Epithelial cell of proximal tubule (primary cell): ENCODE measurements at regions not wholly inside any gene's neighbourhood (a gene's known extent, or its start where the extent isn't known, plus 50 kb on each side); places are given as distances from the start of the nearest gene placed in this dataset.
"Not testable (repeated sequence)": the region's sequence is repeated elsewhere in the genome, so short reads cannot be mapped to it uniquely, and the experiment has no call there.

Experiments used
- DNase-seq: peaks from one replicate; pipeline ENCODE4 v3.0.0-alpha.2; 2011; ENCODE audit warnings: low read depth
- H3K4me3 ChIP-seq: 2 replicates; pipeline ENCODE4 v1.5.1; 2011; ENCODE audit warnings: low read depth, mild to moderate bottlenecking, low read length
- TF ChIP-seq, protein P1 (sequence below): conservative IDR thresholded peaks from 2 replicates; pipeline ENCODE4 v1.5.1; 2012; ENCODE audit warnings: low read depth, mild to moderate bottlenecking, low read length

DNA sequence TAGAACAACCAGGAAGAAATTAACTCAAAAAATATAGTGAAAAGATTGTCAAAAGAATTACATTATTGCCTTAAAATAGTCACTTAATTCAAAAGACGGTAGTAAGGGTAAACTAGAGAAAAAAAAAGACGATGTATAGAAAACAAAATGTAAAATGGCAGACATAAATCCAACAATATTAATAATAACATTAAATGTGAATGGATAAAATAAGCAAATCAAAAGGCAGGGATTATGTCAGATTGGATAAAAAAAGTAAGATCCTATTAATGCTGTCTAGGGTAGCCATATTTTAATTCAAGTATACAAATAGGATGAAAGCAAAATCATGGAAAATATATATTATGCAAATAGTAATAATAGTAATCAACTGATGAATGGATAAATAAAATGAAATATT, 134.0 kb upstream of the ADCY2 start:
- TF ChIP-seq, protein P1, sequence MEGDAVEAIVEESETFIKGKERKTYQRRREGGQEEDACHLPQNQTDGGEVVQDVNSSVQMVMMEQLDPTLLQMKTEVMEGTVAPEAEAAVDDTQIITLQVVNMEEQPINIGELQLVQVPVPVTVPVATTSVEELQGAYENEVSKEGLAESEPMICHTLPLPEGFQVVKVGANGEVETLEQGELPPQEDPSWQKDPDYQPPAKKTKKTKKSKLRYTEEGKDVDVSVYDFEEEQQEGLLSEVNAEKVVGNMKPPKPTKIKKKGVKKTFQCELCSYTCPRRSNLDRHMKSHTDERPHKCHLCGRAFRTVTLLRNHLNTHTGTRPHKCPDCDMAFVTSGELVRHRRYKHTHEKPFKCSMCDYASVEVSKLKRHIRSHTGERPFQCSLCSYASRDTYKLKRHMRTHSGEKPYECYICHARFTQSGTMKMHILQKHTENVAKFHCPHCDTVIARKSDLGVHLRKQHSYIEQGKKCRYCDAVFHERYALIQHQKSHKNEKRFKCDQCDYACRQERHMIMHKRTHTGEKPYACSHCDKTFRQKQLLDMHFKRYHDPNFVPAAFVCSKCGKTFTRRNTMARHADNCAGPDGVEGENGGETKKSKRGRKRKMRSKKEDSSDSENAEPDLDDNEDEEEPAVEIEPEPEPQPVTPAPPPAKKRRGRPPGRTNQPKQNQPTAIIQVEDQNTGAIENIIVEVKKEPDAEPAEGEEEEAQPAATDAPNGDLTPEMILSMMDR = no peak
- DNase-seq = no peak

DNA sequence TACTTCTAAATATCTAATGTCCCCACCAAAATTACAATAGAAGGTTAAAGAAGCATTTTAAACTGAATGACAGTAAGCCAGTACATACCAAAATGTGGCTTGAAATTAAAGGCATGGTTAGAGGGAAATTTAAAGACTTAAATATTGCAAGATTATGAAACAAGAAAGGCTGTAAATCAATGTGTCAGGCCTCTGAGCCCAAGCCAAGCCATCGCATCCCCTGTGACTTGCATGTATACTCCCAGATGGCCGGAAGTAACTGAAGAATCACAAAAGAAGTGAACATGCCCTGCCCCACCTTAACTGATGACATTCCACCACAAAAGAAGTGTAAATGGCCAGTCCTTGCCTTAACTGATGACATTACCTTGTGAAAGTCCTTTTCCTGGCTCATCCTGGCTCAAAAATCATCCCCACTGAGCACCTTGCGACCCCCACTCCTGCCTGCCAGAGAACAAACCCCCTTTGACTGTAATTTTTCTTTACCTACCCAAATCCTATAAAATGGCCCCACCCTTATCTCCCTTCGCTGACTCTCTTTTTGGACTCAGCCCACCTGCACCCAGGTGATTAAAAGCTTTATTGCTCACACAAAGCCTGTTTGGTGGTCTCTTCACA, 132.4 kb upstream of the ADCY2 start:
- not testable (repeated sequence) for DNase-seq, H3K4me3 ChIP-seq

More for the DNA sequence above, 134.0 kb upstream of the ADCY2 start:
- no peak overlapping the region for H3K4me3 ChIP-seq

- not testable (repeated sequence) for H3K4me3 ChIP-seq, DNase-seq
Observed at GRCh38 chr5:7265776-7266175, 130.2 kb upstream of the ADCY2 start.

GRCh38 chr5:7268722-7269121, 127.2 kb upstream of the ADCY2 start:
- H3K4me3 ChIP-seq, DNase-seq: not testable (repeated sequence)

DNA sequence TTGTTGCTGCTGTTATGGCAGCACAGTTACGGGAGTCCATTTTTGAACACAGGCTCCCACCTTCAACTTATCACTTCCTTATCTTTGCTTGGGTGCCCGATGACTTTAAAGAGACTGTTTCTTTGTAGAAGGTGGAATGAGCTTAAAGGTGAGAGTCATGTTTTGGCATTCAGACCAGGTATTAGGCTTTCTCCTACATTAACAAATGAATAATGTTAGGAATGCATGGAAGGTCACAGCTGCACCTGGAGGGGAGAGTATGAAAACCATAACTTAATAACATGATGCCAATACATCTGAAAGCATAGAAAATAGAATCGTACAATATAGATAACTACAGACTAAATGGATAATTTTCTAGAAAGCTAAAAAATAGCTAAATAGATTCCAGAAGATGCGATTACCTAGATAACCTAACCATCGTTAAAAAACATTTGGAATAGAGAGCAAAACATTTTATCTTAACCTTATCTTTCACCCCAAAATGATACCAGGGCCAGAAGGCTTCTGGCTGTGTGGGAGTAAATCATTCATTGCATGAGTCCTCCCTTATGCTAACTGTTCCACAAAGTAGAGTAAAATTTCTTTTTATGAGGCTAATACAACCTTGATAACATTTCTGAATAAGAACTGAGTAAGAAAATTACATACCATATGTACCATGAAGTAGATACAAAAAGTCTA, 126.2 kb upstream of the ADCY2 start:
- no peak for DNase-seq
- TF ChIP-seq, protein P1 = no peak

GRCh38 chr5:7271435-7272084, 124.4 kb upstream of the ADCY2 start:
- no peak for DNase-seq
- no peak overlapping the region for H3K4me3 ChIP-seq
- TF ChIP-seq, protein P1 = no peak

More for the DNA sequence above, 126.2 kb upstream of the ADCY2 start:
- no peak overlapping the region for H3K4me3 ChIP-seq

DNA sequence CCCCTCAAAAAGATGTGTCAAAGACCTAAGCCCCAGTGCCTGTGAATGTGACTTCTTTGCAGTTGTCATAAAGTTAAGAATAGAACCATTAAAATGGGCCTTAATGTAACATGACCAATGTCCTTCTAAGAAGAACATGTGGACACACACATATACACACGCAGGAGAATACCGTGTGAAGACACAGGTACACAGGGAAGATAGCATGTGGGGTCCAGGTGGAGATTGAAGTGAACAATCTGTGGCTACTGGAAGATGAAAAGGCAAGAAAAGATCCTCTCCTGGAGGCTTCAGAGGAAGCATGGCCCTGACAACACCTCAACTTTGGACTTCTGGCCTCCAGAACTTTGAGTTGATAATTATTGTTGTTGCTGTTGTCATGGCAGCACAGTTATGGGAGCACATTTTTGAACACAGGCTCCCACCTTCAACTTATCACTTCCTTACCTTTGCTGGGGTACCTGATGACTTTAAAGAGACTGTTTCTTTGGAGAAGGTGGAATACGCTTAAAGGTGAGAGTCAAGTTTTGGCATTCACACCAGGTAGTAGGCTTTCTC, 123.5 kb upstream of the ADCY2 start:
- H3K4me3 ChIP-seq = no peak overlapping the region
- no peak for DNase-seq
- TF ChIP-seq, protein P1 = no peak

DNA sequence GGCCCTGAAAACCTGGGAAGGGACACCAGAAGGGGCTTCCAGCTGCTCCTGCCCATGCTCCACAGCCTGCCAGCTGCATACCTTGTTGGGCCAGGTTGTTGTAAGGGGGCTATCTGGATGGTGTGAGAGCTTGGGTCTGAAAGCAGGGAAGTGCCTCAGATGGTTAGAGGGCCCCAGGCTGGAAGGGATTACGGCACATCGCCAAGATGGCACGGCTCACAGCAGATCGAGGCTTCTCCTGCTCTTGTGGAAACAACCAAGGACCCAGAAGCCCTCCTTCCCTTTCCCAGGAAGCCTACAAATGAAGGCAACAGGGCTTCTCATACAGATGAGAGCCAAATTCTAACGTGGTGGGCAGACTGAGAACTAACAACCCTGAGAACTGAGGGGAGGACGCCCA, 121.7 kb upstream of the ADCY2 start:
- no peak for DNase-seq
- H3K4me3 ChIP-seq = no peak overlapping the region
- TF ChIP-seq, protein P1 = no peak

DNA sequence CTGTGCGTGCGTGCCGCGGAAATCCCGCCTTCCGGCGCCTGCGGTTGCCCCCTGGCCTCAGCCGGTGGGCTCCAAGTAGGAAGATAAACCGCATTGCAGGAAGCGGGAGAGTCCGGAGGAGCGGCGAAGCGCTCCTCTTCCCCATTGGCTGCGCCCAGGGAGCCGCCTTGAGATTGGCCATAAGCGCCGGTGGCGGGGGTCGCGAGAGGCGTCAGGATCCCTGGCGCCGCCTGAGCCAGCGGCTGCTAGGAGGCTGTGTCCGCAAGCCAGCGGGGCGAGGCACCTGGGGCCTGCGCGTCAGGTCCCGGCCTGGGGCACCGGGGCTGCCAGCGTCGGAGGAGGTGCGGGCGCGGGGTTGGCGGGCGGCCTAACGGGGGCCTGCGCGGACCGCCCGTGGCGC, 106.3 kb upstream of the ADCY2 start:
- H3K4me3 ChIP-seq, DNase-seq: not testable (repeated sequence)

DNA sequence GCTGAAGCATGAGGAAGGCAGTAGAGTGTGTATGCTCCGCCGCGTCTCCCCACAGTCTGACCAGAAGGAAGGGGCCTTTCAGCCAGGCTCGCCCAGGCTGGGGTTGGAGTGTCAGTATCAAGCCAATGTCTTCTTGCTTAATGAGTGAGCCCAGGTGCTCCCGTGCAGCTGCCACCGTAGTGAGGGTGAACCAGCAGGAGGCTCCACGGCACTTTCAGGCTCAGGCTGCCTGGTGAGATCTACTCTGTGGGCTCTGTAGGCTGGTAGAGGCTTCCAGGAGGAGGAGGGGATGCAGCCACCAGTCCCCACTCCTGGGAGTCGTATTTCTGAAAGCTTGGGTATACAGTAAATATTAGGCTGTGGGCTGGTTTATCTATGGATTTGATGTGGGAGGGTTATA, 98.1 kb upstream of the ADCY2 start:
- H3K4me3 ChIP-seq = not testable (repeated sequence)

GRCh38 chr5:7299731-7300130, 96.2 kb upstream of the ADCY2 start:
- not testable (repeated sequence) for H3K4me3 ChIP-seq

More for the DNA sequence above, 98.1 kb upstream of the ADCY2 start:
- not testable (repeated sequence) for DNase-seq

DNA sequence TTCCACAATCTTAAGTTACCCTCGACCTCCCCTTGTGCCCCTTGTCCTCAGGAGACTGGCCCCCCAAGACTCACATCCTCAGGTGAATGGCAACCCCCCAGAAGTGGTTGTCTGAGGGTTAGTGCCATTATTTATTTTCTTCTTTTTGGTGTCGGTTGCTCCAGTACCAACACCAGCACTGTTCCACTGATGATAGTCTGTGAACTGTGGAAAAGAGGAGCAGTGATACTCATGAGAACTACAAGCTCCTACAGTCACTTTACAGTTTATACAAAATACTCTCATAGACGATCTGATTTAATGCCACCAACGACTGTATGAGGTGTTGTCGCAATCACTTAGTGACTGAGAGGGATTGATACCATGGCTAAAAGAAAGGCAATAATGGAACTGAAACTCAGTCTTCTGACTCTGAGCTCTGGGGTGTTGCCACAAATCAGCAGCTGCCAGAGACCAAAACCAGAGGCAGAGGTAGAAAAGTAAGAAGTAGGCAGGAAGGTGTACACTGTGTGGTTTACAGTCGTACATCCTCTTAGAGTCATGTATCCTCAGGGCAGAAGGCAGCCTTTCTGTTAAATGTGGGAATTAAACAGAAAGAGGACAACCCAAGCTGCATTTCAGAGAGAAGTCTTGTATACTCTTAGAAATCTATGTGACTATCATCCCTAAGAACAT, 90.8 kb upstream of the ADCY2 start:
- not testable (repeated sequence) for DNase-seq, H3K4me3 ChIP-seq

More at GRCh38 chr5:7299731-7300130, 96.2 kb upstream of the ADCY2 start:
- not testable (repeated sequence) for DNase-seq
